GM23248 (cell line): ENCODE measurements at regions not wholly inside any gene's neighbourhood (a gene's known extent, or its start where the extent isn't known, plus 50 kb on each side); places are given as distances from the start of the nearest gene placed in this dataset.

ENCODE experiments used
- DNase-seq: peaks from one replicate; pipeline ENCODE4 v3.0.0-alpha.2; 2015
- H2AFZ ChIP-seq: fragments of 200-600 bp; sonication (generic); 2 replicates; pipeline ENCODE4 v1.6.1; 2016; ENCODE audit warnings: antibody characterized with exemption
- H3F3A ChIP-seq: fragments of 200-600 bp; sonication (generic); 2 replicates; pipeline ENCODE4 v1.6.1; 2016; ENCODE audit warnings: mild to moderate bottlenecking, antibody characterized with exemption, mixed run types; ENCODE audit not compliant: insufficient read depth
- H3K27ac ChIP-seq: fragments of 200-600 bp; sonication (generic); 2 replicates; pipeline ENCODE4 v1.5.1; 2016; ENCODE audit warnings: mild to moderate bottlenecking
- H3K27me3 ChIP-seq: fragments of 200-600 bp; sonication (generic); replicated peaks from 2 replicates; pipeline ENCODE4 v1.6.1; 2016; ENCODE audit warnings: mild to moderate bottlenecking; ENCODE audit not compliant: insufficient read depth
- H3K36me3 ChIP-seq: fragments of 200-600 bp; sonication (generic); 2 replicates; pipeline ENCODE4 v1.6.1; 2016; ENCODE audit warnings: low read depth, mild to moderate bottlenecking
- H3K4me1 ChIP-seq: fragments of 200-600 bp; sonication (generic); 2 replicates; pipeline ENCODE4 v1.6.1; 2016; ENCODE audit warnings: mild to moderate bottlenecking; ENCODE audit not compliant: insufficient read depth
- H3K4me2 ChIP-seq: fragments of 200-600 bp; sonication (generic); one replicate; pipeline ENCODE4 v1.6.1; 2016; ENCODE audit warnings: mild to moderate bottlenecking; ENCODE audit not compliant: unreplicated experiment
- H3K4me3 ChIP-seq: fragments of 200-600 bp; sonication (generic); 2 replicates; pipeline ENCODE4 v1.5.1; 2016; ENCODE audit warnings: mild to moderate bottlenecking
- H3K79me2 ChIP-seq: fragments of 200-600 bp; sonication (generic); 2 replicates; pipeline ENCODE4 v1.6.1; 2016; ENCODE audit warnings: mild to moderate bottlenecking; ENCODE audit not compliant: insufficient read depth
- H3K9ac ChIP-seq: fragments of 200-600 bp; sonication (generic); 2 replicates; pipeline ENCODE4 v1.6.1; 2016; ENCODE audit warnings: mild to moderate bottlenecking
- H3K9me2 ChIP-seq: fragments of 200-600 bp; sonication (generic); 2 replicates; pipeline ENCODE4 v1.6.1; 2016; ENCODE audit warnings: mixed run types, mild to moderate bottlenecking, moderate library complexity; ENCODE audit not compliant: insufficient read depth
- H3K9me3 ChIP-seq: fragments of 200-600 bp; sonication (generic); one replicate; pipeline ENCODE4 v1.6.1; 2017; ENCODE audit warnings: low read depth
- H4K20me1 ChIP-seq: fragments of 200-600 bp; sonication (generic); 2 replicates; pipeline ENCODE4 v1.6.0; 2016; ENCODE audit not compliant: insufficient read depth
- EZH2 ChIP-seq: fragments of 200-600 bp; sonication (generic); IDR thresholded peaks from 2 replicates; pipeline ENCODE4 v1.6.1; 2018; ENCODE audit warnings: antibody characterized with exemption, mild to moderate bottlenecking; ENCODE audit not compliant: insufficient read depth, poor library complexity, severe bottlenecking
- EZH2phosphoT487 ChIP-seq: fragments of 200-600 bp; sonication (generic); IDR thresholded peaks from 2 replicates; pipeline ENCODE4 v1.6.1; 2018; ENCODE audit warnings: antibody characterized with exemption, moderate library complexity, mild to moderate bottlenecking, low read depth; ENCODE audit not compliant: insufficient read depth
- WGBS, 2 experiments: methylation state at CpG; one replicate each; pipeline ENCODE4 v1.1.6; 2015 to 2017; ENCODE audit warnings: low lambda C conversion rate in 2 of 2, low coverage in 1 of 2; ENCODE audit errors: missing lambda C conversion rate in 2 of 2; 5-methylcytosine and 5-hydroxymethylcytosine counted together
- in situ Hi-C: fragments of 300-500 bp; cut with MboI; formaldehyde crosslinking; loops from 2 replicates; pipeline ENCODE4 v1.15.0; 2020

- H2AFZ ChIP-seq, result no peak overlapping the region
- H3K27ac ChIP-seq, result no peak overlapping the region
- in situ Hi-C loops, result no loop called here
- 61 to 63% methylated on average over 10 to 11 of the region's 11 CpGs for WGBS, 2 experiments
- H3K36me3 ChIP-seq, result no peaks in the 10 kb centered on the region
- H3K4me1 ChIP-seq, result no peaks in the 10 kb centered on the region
- no peaks in the 10 kb centered on the region for H3K9me3 ChIP-seq
- no peaks in the 10 kb centered on the region for H4K20me1 ChIP-seq
- H3K9me2 ChIP-seq, result no peaks in the 10 kb centered on the region
- H3K27me3 ChIP-seq, result no peaks in the 10 kb centered on the region
- H3K4me3 ChIP-seq, result no peak overlapping the region
- no peak overlapping the region for H3K4me2 ChIP-seq
- no peak overlapping the region for H3K9ac ChIP-seq
- H3F3A ChIP-seq, result no peaks in the 10 kb centered on the region
- no peak for DNase-seq
- no peak for TF ChIP-seq EZH2phosphoT487
- no peak for TF ChIP-seq EZH2
- H3K79me2 ChIP-seq, result no peaks in the 10 kb centered on the region
Observed at GRCh38 chr10:78899996-78900714, 168.6 kb upstream of the ZMIZ1 start.

- no peak overlapping the region for H3K4me2 ChIP-seq
- TF ChIP-seq EZH2phosphoT487, result no peak
- no peak for TF ChIP-seq EZH2
- DNase-seq, result no peak
- H2AFZ ChIP-seq, result no peak overlapping the region
- H3K27me3 ChIP-seq, result no peaks in the 10 kb centered on the region
- no peaks in the 10 kb centered on the region for H3K4me1 ChIP-seq
- H3K4me3 ChIP-seq, result no peak overlapping the region
- H3F3A ChIP-seq, result no peaks in the 10 kb centered on the region
- H3K27ac ChIP-seq, result no peak overlapping the region
- H3K79me2 ChIP-seq, result no peaks in the 10 kb centered on the region
- in situ Hi-C loops, result no loop called here
- H3K9me3 ChIP-seq, result no peaks in the 10 kb centered on the region
- no peaks in the 10 kb centered on the region for H4K20me1 ChIP-seq
- no peaks in the 10 kb centered on the region for H3K36me3 ChIP-seq
- 83 to 88% methylated on average over 5 of the region's 5 CpGs for WGBS, 2 experiments
- no peaks in the 10 kb centered on the region for H3K9me2 ChIP-seq
- no peak overlapping the region for H3K9ac ChIP-seq
Observed at GRCh38 chr10:78900715-78901430, 167.9 kb upstream of the ZMIZ1 start.

GRCh38 chr10:78901694-78902093 is 167.1 kb upstream of the ZMIZ1 start:
- H4K20me1 ChIP-seq, result no peaks in the 10 kb centered on the region
- no peaks in the 10 kb centered on the region for H3K36me3 ChIP-seq
- H3K9me2 ChIP-seq, result no peaks in the 10 kb centered on the region
- no peak for TF ChIP-seq EZH2phosphoT487
- no peak for TF ChIP-seq EZH2
- 69 to 70% methylated on average over 1 of the region's 1 CpG for WGBS, 2 experiments
- H3K4me1 ChIP-seq, result no peaks in the 10 kb centered on the region
- no peak overlapping the region for H2AFZ ChIP-seq
- no peak overlapping the region for H3K27ac ChIP-seq
- H3K9me3 ChIP-seq, result no peaks in the 10 kb centered on the region
- DNase-seq, result no peak
- H3F3A ChIP-seq, result no peaks in the 10 kb centered on the region
- H3K4me2 ChIP-seq, result no peak overlapping the region
- no peak overlapping the region for H3K9ac ChIP-seq
- H3K79me2 ChIP-seq, result no peaks in the 10 kb centered on the region
- H3K4me3 ChIP-seq, result no peak overlapping the region
- in situ Hi-C loops, result no loop called here
- no peaks in the 10 kb centered on the region for H3K27me3 ChIP-seq

- Histone ChIP-seq H3K4me1 (no peaks in the 10 kb centered on the region), H3K27ac (no peak overlapping the region), H4K20me1 (no peaks in the 10 kb centered on the region), H3K9me2 (no peaks in the 10 kb centered on the region), H3K27me3 (no peaks in the 10 kb centered on the region), H2AFZ (no peak overlapping the region), H3K36me3 (no peaks in the 10 kb centered on the region), H3K9ac (no peak overlapping the region), H3K4me2 (no peak overlapping the region), H3K79me2 (no peaks in the 10 kb centered on the region), H3K9me3 (no peaks in the 10 kb centered on the region), H3F3A (no peaks in the 10 kb centered on the region), H3K4me3 (no peak overlapping the region)
- 90 to 95% methylated on average over 3 of the region's 3 CpGs for WGBS, 2 experiments
- in situ Hi-C loops, result no loop called here
- no peak for TF ChIP-seq EZH2phosphoT487
- no peak for TF ChIP-seq EZH2
- DNase-seq, result no peak
Observed at GRCh38 chr10:78902815-78903214, 166.0 kb upstream of the ZMIZ1 start.
